ENCODE measurements at regions not wholly inside any gene's neighbourhood (a gene's known extent, or its start where the extent isn't known, plus 50 kb on each side); places are given as distances from the start of the nearest gene placed in this dataset.
"Not testable (repeated sequence)": the region's sequence is repeated elsewhere in the genome, so short reads cannot be mapped to it uniquely, and the experiment has no call there.

DNA sequence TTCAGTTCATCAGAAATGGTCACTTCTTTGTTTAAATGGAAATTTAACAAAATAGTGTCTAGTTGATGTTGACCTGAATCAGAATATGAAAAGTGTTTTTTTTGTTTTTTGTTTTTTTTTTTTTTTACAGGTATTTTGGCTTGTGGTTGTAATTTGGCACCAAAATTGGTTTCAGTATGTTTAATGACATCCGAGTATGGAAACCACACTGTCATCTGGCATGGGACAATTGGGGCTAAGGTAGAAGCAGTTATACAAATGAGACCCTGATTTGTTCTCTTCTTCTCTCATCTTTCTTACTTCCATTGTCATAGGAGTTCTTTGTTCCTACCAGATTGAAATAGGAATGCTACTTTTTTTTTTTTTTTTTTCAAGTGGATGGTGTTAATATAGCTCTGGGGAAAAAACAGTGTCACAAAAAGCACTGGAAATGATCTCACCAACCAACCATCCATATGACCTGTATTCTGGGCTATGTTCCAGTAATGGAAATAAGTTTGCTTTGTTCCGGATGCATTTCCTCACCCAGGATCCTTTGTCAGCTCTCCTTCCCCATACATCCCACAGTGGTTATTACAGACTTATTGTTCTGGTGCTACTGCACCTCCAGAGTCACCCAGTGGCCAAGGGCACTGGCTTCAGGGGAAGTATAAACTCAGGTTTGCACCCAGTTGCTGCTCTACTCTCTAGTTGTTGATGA is 95.8 kb downstream of the ATXN3L start:
- DNase-seq (ENCODE audit: low read depth): peak; percentile 87

DNA sequence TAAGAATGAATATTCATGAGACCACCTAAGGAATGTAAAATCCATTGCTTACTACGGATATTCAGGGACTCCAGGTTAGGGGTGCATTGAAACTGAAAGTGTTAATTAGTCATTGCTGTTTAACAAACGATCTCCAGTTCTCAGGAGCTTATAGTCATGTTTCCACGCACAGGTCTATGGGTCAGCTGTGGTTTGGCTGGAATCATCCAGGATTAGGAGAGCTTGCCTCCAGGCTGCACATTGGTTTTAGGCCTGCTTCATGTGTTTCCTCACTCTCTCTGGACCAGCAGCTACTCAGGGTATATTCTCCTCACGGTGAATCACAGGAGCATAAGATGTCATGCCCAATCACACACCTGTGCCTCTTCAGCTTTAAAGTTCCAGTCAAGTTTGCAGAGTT is 98.9 kb downstream of the ATXN3L start:
- DNase-seq (ENCODE audit: low read depth): peak; percentile 59

DNA sequence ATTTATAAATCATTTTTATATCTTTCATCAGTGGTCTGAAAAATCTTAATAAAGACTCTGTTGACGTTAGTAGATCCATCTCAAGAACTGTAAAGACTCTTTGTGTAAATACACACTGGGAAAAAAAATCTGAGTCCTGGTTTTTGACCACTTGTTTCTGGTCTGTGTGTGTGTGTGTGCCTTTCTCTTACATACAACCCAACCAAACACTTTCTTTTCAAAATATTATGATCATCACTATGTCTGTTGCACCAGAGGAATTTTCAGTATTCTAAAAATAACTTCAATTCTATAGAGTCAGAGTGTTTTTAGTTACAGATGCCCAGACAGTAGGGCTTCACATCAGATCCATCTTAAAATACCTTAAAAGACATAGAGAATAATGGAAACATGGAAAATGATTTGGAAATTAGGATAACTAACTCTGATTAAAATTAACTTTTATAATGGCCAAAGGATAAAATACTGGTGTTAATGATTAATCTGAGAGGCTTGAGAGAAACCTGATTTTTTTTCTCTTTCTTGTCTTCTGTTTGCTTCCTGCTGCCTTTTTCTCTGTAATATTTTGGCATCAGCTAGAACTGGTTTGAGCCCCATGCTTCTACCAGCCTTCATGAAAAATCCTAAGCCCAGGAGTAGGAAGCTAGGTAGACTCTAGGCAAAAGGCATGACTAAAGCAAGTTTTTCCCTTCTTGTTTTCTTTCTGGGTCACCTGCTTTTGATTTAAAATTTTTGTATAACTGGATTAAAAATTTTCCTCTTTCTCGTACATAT is 99.7 kb downstream of the ATXN3L start:
- no peak for DNase-seq (ENCODE audit: low read depth)

DNA sequence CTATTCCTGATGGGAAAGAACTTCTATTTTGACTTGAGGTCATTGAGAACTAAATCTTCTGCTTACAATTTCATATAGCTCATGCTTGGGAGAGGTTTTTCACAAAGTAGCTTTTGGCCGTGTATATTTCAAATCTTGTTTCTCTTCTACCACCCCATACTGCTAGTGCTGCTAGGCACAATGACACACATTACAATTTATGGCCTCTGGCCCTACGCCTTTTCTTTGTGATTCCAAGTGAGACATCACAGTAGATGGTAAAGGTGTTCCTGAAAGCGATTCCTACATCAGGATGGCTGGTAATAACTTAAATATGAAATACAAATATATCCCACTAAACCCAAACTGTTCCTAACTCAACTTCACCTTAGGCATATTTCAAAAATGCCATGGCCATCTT is 101.1 kb downstream of the ATXN3L start:
- DNase-seq (ENCODE audit: low read depth): no peak

DNA sequence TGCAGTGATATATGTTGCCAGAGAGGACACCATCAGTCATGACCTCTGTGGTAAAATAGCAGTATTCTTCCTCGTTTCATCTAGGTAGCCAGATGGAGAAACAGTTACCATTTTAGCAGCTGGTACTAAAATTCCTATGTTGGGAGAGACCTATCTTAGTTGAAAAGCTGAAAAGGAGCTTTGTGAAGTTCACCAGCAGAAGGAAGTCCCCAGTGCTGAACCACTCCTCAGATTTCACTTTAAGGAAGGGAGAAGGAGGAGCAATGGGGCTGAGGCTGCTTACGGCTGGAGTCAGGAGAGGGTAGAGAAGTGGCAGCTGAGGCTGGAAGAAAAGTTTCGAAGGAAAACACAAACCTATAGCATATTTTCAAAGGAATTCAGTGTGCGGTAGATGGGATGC is 103.7 kb downstream of the ATXN3L start:
- DNase-seq (ENCODE audit: low read depth): no peak

DNA sequence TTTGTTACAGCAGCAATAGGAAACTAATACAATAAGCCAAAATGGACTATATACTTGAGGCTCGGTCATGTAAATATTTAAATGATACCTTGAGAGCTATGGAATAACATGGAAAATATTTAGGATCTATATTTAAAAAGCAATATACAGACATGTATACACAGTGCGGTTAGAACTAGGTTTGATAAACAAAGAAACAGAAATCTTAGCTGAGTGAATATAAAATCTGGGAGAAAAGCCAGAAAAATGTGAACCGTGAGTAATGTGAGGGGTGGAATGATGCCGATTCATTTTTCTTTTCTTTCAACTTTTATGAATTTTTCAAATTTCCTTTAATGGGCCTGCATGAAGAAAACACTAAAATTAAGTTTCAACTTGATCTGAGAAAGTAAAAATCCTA is 104.1 kb downstream of the ATXN3L start:
- no peak for DNase-seq (ENCODE audit: low read depth)

DNA sequence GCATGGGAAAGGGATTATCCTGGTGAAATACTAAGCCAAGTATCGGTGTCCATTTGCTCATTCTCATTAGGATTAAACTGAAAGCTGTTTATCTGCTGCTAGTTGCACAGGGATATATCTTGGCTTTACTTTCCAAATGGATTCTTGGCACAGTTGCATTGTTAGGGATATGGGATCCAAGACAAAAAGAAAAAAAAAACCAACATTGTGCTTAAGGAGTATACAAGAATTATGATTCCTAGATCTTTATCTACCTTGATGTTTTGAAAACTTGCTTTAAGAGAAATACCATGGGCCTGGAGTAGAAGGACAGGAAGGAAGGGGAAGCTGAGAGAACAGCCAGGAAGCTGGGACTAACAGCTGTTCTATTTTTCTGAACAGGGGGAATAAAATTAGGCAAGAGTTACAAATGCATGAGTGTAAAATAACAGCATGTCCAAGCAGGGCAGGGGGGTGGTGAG is 107.6 kb downstream of the ATXN3L start:
- DNase-seq (ENCODE audit: low read depth): no peak

DNA sequence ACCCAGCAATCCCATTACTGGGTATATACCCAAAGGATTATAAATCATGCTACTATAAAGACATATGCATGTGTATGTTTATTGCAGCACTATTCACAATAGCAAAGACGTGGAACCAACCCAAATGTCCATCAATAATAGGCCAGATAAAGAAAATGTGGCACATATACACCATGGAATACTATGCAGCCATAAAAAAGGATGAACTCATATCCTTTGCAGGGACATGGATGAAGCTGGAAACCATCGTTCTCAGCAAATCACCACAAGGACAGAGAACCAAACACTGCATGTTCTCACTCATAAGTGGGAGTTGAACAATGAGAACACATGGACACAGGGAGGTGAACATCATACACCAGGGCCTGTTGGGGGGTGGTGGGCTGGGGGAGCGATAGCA is 109.7 kb downstream of the ATXN3L start:
- not testable (repeated sequence) for DNase-seq (ENCODE audit: low read depth)

DNA sequence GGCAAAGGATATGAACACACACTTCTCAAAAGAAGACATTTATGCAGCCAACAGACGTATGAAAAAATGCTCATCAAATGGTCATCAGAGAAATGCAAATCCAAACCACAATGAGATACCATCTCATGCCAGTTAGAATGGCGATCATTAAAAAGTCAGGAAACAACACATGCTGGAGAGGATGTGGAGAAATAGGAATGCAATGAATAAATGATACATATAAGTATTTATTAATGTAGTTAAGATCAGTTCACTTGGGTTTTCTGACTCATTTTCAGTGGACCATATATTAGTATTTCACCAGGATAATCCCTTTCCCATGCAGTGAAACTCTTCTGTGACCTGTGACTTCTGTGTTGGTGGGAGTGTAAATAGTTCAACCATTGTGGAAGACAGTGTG is 110.1 kb downstream of the ATXN3L start:
- DNase-seq (ENCODE audit: low read depth): not testable (repeated sequence)

DNA sequence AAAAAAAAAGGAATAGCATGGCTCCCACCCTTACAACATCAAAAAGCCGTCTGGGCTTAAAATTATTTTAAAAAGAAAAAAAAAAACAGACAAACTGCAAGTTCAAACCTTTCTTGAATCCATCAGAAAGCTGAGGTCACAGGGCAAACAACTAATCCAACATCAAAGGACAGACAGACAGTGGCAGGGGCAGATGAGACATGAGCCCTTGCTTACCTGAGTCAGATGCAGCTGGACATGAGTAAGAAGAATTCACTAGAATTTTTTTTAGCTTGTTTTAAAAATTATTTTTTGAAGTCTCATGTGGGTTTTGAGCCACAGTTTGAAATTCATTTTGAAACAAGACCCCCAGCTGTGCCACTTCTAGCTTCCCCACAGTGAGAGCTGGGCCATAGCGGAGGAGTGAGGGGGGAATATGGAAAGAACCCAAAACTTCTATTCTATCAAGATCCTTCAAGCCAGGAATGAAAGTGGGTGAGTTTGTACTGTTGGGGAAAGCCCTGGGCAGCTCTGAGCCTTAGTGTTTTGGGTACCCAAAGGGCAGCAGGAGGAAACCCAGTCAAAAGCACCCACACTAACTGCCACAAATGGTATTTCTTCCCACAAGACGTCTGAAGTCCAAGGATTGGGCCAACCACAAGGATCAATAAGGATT is 111.4 kb downstream of the ATXN3L start:
- no peak for DNase-seq (ENCODE audit: low read depth)

DNA sequence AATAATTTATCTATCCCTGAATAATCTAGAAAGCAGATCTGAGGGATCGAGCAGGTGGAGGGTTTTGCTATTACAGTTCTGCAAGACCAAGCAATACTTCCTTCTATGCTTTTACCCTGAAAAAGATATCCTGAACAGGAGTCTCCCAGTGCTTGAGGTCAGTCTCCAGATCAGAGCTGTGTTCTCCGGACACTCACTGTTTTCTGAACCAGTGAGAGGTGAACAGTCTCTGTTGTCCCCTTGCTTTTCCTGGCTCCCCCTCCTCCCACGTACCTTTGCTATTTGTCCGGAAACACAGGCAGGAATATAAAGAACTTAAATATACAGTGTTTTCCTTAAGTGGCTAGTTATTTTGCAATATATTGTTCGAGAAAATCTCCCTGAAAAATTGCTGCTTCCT is 116.6 kb downstream of the ATXN3L start:
- no peak for DNase-seq (ENCODE audit: low read depth)

DNA sequence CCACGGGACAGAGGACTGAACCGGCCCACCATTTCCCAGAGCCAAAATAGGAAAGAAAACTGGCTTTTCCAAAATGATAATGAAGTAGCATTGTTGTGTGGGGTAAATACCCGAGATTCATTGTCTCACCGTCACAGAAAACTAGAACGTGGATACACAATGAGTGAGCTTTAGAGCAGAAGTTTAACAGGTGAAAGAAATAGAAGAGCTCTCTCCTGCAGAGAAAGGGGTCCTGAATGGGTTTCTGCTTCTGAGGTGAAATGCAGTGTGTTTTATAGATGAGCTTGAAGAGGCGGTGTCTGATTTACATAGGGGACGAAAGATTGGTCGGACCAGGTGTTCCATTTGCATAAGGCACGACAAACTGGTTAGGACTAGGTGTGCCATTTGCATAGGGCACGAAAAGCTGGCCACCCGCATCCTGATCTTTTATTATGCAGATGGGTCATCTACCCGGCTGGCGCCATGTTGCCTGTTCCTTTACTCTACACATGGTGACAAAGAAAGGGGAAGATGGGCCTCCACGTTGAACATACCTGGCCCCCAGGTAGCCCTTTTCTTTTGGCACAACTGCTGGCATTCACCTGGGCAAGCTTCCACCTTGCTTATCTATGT is 118.1 kb downstream of the ATXN3L start:
- DNase-seq (ENCODE audit: low read depth): no peak

DNA sequence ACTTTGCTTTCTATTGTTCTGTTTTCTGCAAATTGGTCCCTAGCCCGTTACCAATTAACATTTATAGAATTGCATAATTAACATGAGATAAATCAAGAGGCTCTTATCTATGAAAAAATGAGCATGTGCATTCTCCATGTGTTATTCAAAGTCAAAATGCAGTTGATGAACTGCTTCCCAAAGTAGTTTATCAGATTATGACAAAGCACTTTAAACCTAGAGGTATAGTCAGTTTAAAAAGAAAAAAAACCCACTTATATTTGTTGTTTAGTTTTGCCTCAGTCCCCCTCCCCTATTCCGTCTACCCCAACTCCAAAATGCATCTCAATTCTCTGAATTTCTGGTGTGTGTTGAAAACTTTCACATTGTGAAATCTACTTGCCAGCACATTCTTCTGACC is 119.5 kb downstream of the ATXN3L start:
- no peak for DNase-seq (ENCODE audit: low read depth)

DNA sequence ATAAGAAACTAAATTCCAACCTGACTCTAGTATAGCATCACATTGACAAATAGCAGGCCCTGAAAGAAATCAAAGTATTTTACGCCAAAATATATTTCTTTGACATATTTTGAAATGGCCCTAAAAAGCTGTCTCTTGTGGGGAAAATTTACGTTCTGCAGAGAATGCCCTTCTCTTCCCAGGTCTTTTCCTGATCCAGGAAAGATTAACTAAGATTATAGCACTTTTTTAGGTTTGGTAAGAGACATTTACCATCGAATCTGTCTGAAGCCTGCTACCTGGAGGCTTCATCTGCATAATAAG is 121.1 kb downstream of the ATXN3L start:
- DNase-seq (ENCODE audit: low read depth): no peak

DNA sequence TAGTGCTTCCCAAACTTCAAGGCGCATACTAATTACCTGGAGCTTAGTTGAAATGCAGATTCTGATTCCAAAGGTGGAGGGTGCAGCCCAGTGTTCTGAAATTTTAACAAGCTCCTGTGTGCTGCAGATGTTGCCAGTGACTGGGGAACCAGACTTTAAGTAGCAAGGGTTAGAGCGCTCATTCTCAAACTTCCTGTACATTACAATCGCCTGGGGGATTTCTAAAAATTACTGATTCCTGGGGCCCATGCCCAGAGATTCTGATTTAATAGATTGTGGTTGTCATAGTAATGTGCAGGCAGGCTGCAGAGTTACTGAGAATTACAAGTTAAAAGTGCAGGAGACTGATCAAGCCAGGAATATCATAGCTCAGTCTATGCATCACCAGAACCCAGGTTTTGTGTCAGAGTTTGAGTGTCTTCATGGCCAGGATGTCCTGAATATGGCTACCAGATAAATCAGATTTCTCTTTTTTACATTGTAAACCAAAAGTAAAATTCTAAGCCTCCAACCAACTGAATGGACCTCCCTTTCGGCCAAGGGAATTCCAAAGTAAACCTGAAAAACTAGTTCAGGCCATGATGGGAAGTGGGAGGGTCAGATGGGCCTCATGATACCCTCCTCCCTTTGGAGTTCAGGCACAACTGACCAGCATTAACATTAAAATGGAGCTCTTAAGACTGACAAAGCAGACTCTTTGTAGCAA is 121.6 kb downstream of the ATXN3L start:
- DNase-seq (ENCODE audit: low read depth): no peak

DNA sequence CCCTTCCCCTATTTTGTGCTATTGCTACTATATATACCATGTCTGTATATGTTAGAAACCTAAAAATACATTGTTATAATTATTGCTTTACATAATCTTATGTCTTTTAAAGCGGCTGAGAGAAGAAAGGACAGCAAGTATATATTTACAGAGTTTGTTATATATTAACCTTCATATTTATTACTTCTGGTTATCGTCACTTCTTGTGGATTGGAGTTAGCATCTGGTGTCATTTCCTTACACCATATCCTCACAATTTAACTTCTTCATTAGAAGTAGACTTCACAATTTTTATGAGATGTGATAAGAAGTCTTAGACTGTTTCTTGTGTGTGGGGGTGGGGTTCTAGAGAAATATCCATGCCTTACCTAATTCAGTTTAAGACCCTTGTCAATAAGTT is 123.1 kb downstream of the ATXN3L start:
- DNase-seq (ENCODE audit: low read depth): no peak

DNA sequence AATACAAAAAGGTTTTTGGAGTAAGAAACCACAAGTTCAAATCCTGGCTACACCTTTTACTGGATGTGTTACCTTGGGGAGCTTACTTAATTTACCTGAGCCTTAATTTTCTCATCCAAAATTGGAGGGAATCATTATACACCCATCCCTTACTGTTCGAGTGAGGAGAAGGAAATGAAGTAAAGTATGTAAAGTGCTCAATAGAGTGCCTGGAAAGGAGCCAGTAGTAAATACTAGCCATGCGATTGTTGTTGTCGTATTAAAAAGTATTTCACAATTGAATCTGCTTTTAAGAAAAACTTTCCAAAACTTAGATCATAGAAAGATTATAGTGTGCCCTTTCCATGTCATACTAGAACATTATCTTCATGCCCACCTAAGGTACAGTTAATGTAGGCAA is 124.5 kb downstream of the ATXN3L start:
- no peak for DNase-seq (ENCODE audit: low read depth)

DNA sequence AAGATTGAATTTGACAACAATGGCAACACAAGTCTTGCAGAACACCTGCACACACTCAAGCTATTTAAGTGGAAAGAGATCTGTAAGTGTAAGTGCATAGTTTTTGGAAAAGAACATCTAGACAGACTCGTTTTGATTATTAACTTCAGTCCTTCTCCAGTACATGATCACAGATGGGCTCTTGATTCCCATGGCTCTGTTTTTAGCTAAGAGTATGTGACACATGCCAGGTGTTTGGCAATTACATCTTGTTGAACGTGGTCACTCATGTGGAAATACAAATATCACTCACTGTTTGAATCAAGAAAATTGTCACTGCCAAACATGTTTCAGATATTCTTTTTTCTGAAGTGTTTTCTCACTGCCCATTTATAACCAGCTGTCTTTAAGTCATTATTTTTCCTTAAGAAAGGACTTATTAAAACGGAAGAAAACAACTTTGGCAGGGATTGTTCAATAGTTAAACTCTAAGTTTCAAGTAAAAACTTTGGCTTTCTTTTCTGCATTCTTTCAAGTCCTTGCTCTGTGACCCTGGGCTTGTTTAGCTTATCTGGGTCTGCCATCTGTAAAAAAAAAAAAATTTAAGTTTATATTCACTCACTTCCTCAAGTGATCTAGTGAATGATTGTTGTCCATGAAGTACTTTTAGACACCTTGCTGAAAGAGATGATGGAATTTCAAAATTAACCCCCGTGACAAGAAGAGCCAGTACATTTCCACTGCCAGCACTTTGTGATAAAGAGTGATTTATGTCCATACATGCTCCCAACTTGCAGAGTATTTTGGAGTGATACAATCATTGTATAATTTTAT is 125.4 kb downstream of the ATXN3L start:
- no peak for DNase-seq (ENCODE audit: low read depth)

DNA sequence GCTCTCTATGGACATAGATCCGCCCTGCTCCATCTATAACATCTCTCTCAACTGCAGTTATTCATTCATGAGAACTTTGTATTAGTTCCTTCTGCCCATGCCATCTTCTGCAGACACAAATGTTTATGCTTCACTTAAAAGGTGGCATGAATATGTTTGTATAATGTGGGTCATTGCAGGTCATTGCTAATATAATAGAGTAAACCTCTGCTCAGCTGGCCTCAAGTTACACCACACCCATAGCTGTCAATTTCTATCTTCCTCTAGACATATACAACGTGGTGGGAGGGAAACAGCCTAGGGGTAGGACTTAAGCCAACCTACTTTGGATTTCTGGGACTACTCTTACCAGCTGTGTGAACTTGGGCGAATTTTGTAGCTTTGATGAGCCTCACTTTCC is 129.8 kb downstream of the ATXN3L start:
- DNase-seq (ENCODE audit: low read depth): no peak

DNA sequence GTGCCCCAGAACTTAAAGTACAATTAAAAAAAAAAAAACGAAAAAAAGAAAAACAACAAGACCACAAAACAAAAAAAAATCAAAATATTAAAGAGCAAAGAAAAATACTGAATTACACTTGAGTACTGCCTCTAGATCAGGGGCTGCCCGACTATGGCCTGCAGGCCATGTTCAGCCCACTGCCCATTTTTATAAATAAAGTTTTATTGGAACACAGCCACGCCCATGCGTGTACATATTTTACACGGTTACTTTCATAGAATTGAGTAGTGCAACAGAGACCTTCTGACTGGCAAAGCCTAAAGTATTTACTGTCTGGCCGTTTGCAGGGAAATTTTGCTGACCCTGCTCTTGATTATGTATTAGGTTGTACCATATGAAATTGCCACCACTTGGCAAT is 130.5 kb downstream of the ATXN3L start:
- DNase-seq (ENCODE audit: low read depth): no peak

DNA sequence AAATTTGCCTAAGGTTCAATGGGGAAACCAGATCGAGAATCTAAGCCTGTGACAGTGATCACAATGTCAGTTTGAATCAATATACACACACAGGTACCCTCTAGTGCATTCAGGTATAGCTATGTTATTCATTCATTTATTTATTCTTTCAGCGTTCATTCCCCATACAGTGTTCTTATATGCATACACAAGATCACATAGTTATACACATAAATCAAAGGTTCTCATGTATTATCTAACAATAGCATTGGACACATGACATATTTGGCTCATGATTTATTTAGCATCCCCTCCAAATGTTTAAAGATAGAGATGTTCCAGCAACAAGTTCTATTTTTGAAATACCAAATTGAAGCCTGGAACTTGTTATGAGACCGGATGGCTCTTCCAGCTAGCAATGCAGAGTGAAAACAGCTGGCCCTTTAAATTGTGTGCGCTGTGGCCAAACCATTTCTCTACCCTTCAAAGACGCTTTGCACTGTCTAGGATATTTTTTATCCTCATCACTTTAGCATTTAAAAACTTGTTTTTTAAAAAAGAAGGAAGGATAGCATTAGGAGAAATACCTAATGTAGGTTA is 131.0 kb downstream of the ATXN3L start:
- DNase-seq (ENCODE audit: low read depth): no peak
